HCT116 (cell line): ENCODE measurements at regions not wholly inside any gene's neighbourhood (a gene's known extent, or its start where the extent isn't known, plus 50 kb on each side); places are given as distances from the start of the nearest gene placed in this dataset.

Source experiments
- ATAC-seq: fragments of 200-7000 bp; cut with Tn5 transposase; 2 replicates; pipeline ENCODE4 v1.9.1; 2020; ENCODE audit warnings: mild to moderate bottlenecking, moderate library complexity
- BruUV-seq: library from RNA; stranded (reverse); fragments of 400-500 nt; replicated peaks from 2 replicates; lab custom pipeline; 2021; lab: Mats Ljungman, UMichigan
- CTCF ChIA-PET: fragments of 300-600 bp; sonication (Branson Sonifier 250); formaldehyde crosslinking; loops from one replicate; lab custom pipeline; 2021; ENCODE audit warnings: antibody characterized with exemption; lab: Charles Lee
- POLR2A ChIA-PET: fragments of 300-600, 350-600 bp; sonication (Branson Sonifier 250); formaldehyde crosslinking; loops from one replicate; lab custom pipeline; 2021; ENCODE audit warnings: antibody characterized with exemption; lab: Charles Lee
- RAD21 ChIA-PET, 2 experiments: fragments of 300-600 bp; sonication (Branson Sonifier 250); formaldehyde crosslinking; loops; one replicate each; lab custom pipeline; 2023; ENCODE audit warnings: low total read pairs in 2 of 2; ENCODE audit not compliant: uncharacterized antibody in 2 of 2, unreplicated experiment in 2 of 2, low non-redundant PET in 1 of 2; lab: Charles Lee
- DNase-seq: peaks from one replicate; pipeline ENCODE4 v3.0.0-alpha.2; 2010; ENCODE audit warnings: low read depth, low spot score
- H2AFZ ChIP-seq: fragments of 200-600 bp; shearing (Covaris generic), sonication (generic); 2 replicates; pipeline ENCODE4 v1.6.1; 2017; ENCODE audit warnings: low read depth, mixed run types, mixed read lengths, antibody characterized with exemption, low read length; ENCODE audit not compliant: poor library complexity, severe bottlenecking
- H3K27ac ChIP-seq: 2 replicates; pipeline ENCODE4 v1.5.1; 2012; ENCODE audit warnings: low read depth, low read length
- H3K27me3 ChIP-seq: fragments of 200-600 bp; sonication (generic); 2 replicates; pipeline ENCODE4 v1.6.1; 2016; ENCODE audit warnings: mixed run types, low read length, mixed read lengths; ENCODE audit not compliant: insufficient read depth
- H3K36me3 ChIP-seq, 2 experiments: fragments of 200-500 bp in 1 of 2; fragments of 200-600 bp in 1 of 2; sonication (Bioruptor generic) in 1 of 2; sonication (generic) in 1 of 2; 2 replicates each; pipeline versions ENCODE4 v1.5.1 to v1.6.1; 2014 to 2016; ENCODE audit warnings: low read length in 2 of 2, inconsistent platforms in 1 of 2, mixed read lengths in 1 of 2, mixed run types in 1 of 2; ENCODE audit not compliant: insufficient read depth in 2 of 2, control insufficient read depth in 1 of 2
- H3K4me1 ChIP-seq, 2 experiments: fragments of 200-600 bp in 1 of 2; sonication (generic) in 1 of 2; 2 replicates each; pipeline versions ENCODE4 v1.5.1 to v1.6.1; 2012 to 2017; ENCODE audit warnings: low read length in 2 of 2, inconsistent platforms in 1 of 2, mild to moderate bottlenecking in 1 of 2, mixed read lengths in 1 of 2, mixed run types in 1 of 2, moderate library complexity in 1 of 2; ENCODE audit not compliant: insufficient read depth in 2 of 2, control insufficient read depth in 1 of 2
- H3K4me2 ChIP-seq: fragments of 200-600 bp; sonication (generic); 2 replicates; pipeline ENCODE4 v1.6.1; 2017; ENCODE audit warnings: mixed run types, low read length, mixed read lengths
- H3K4me3 ChIP-seq, 2 experiments: fragments of 200-600 bp in 1 of 2; sonication (generic) in 1 of 2; replicated peaks in 1 of 2; 2 replicates each; pipeline ENCODE4 v1.5.1; 2011 to 2016; ENCODE audit warnings: low read length in 2 of 2, control low read depth in 1 of 2, low read depth in 1 of 2, mild to moderate bottlenecking in 1 of 2, mixed read lengths in 1 of 2, mixed run types in 1 of 2
- H3K79me2 ChIP-seq: fragments of 200-600 bp; sonication (generic); 2 replicates; pipeline ENCODE4 v1.6.1; 2017; ENCODE audit warnings: mild to moderate bottlenecking, mixed run types, low read length, moderate library complexity, mixed read lengths; ENCODE audit not compliant: insufficient read depth
- H3K9ac ChIP-seq: fragments of 200-600 bp; sonication (generic); 2 replicates; pipeline ENCODE4 v1.6.1; 2016; ENCODE audit warnings: low read length, mixed read lengths
- H3K9me2 ChIP-seq: fragments of 200-600 bp; sonication (generic), shearing (Covaris generic); 2 replicates; pipeline ENCODE4 v1.6.1; 2017; ENCODE audit warnings: mixed run types, mild to moderate bottlenecking, moderate library complexity; ENCODE audit not compliant: insufficient read depth
- H3K9me3 ChIP-seq, 2 experiments: fragments of 200-500 bp in 1 of 2; fragments of 200-600 bp in 1 of 2; sonication (Bioruptor generic) in 1 of 2; sonication (generic) in 1 of 2; 2 replicates each; pipeline ENCODE4 v1.6.1; 2014 to 2017; ENCODE audit warnings: low read length in 2 of 2, mixed read lengths in 2 of 2, inconsistent platforms in 1 of 2, low read depth in 1 of 2, mild to moderate bottlenecking in 1 of 2, mixed run types in 1 of 2, moderate library complexity in 1 of 2; ENCODE audit not compliant: control insufficient read depth in 1 of 2, insufficient read depth in 1 of 2
- H4K20me1 ChIP-seq: fragments of 200-600 bp; sonication (generic), shearing (Covaris generic); 2 replicates; pipeline ENCODE4 v1.6.1; 2017; ENCODE audit warnings: mixed run types, mild to moderate bottlenecking, moderate library complexity; ENCODE audit not compliant: insufficient read depth
- CBX3 ChIP-seq: IDR thresholded peaks from 2 replicates; pipeline ENCODE4 v1.6.1; 2012; ENCODE audit warnings: low read depth
- EGR1 ChIP-seq: IDR thresholded peaks from 2 replicates; pipeline ENCODE4 v1.6.1; 2012; ENCODE audit warnings: low read depth
- ELF1 ChIP-seq: IDR thresholded peaks from 2 replicates; pipeline ENCODE4 v1.6.1; 2012; ENCODE audit warnings: low read depth, borderline replicate concordance
- EZH2phosphoT487 ChIP-seq: fragments of 200-600 bp; IDR thresholded peaks from 2 replicates; pipeline ENCODE4 v1.6.1; 2018; ENCODE audit warnings: antibody characterized with exemption, borderline replicate concordance
- FOSL1 ChIP-seq: IDR thresholded peaks from 2 replicates; pipeline ENCODE4 v1.6.1; 2012; ENCODE audit warnings: low read depth
- JUND ChIP-seq: IDR thresholded peaks from 2 replicates; pipeline ENCODE4 v1.6.1; 2012
- POLR2A ChIP-seq: IDR thresholded peaks from 2 replicates; pipeline ENCODE4 v1.7.0; 2011; ENCODE audit warnings: borderline replicate concordance; ENCODE audit not compliant: insufficient read depth, insufficient read length; ENCODE audit errors: extremely low read depth
- POLR2AphosphoS5 ChIP-seq: IDR thresholded peaks from 2 replicates; pipeline ENCODE4 v1.6.1; 2011; ENCODE audit warnings: mild to moderate bottlenecking, low read depth, low read length, moderate library complexity
- RAD21 ChIP-seq: IDR thresholded peaks from 2 replicates; pipeline ENCODE4 v1.6.1; 2012; ENCODE audit warnings: low read depth, mild to moderate bottlenecking
- SIN3A ChIP-seq: IDR thresholded peaks from 2 replicates; pipeline ENCODE4 v1.6.1; 2012; ENCODE audit warnings: low read depth
- SP1 ChIP-seq: IDR thresholded peaks from 2 replicates; pipeline ENCODE4 v1.6.1; 2012; ENCODE audit warnings: low read depth
- TCF7L2 ChIP-seq: IDR thresholded peaks from 2 replicates; pipeline ENCODE4 v1.7.0; 2011; ENCODE audit warnings: borderline replicate concordance, inconsistent platforms; ENCODE audit not compliant: insufficient read depth, insufficient read length; ENCODE audit errors: extremely low read depth
- YY1 ChIP-seq: IDR thresholded peaks from 2 replicates; pipeline ENCODE4 v1.6.1; 2011; ENCODE audit warnings: low read length, low read depth, moderate library complexity, mild to moderate bottlenecking; ENCODE audit not compliant: insufficient replicate concordance; ENCODE audit errors: extremely low read depth
- ZBTB33 ChIP-seq: IDR thresholded peaks from 2 replicates; pipeline ENCODE4 v1.6.1; 2011; ENCODE audit warnings: mild to moderate bottlenecking, low read length, moderate library complexity; ENCODE audit not compliant: insufficient replicate concordance; ENCODE audit errors: extremely low read depth
- ZFX ChIP-seq: fragments of 450-650 bp; IDR thresholded peaks from 2 replicates; pipeline ENCODE4 v1.6.1; 2017
- ZNF274 ChIP-seq: fragments of 200-500 bp; sonication (Bioruptor generic); IDR thresholded peaks from 2 replicates; pipeline ENCODE4 v1.6.1; 2014; ENCODE audit warnings: mild to moderate bottlenecking, low read depth, low read length, inconsistent platforms
- intact Hi-C: fragments of 100-400 bp; cut with micrococcal nuclease; formaldehyde crosslinking; loops from 2 replicates; pipeline ENCODE4 v1.10.0; 2022
- TF ChIP-seq, protein P1 (sequence below): IDR thresholded peaks from 2 replicates; pipeline ENCODE4 v1.6.1; 2012

DNA sequence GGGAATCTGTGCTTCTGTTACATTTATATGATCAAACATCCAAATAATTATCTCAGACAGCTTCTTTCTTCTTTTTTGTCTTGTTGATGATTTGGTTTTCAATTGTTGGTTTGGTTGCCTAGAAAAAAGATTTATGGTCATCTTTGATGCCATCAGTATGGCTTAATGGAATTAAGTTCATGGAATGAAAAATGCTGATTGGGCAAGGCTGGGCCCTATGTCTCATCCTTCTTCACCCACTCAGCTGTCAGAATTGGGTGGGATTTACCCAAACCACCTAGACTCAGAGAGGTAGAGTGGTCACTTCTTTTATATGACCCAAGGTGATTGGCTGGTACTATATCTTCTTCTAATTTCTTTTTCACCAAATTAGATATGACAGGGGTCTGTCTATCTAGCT, 258.3 kb downstream of the DOK5 start:
- TF ChIP-seq SP1: no peak
- TF ChIP-seq YY1: no peak
- TF ChIP-seq RAD21: no peak
- no peak for TF ChIP-seq POLR2A
- TF ChIP-seq ZFX: no peak
- TF ChIP-seq SIN3A: no peak
- TF ChIP-seq ZNF274: no peak
- TF ChIP-seq CBX3: no peak
- TF ChIP-seq POLR2AphosphoS5: no peak
- no peak for TF ChIP-seq EGR1
- TF ChIP-seq JUND: no peak
- TF ChIP-seq TCF7L2: no peak
- no peak for TF ChIP-seq ZBTB33
- TF ChIP-seq, protein P1, sequence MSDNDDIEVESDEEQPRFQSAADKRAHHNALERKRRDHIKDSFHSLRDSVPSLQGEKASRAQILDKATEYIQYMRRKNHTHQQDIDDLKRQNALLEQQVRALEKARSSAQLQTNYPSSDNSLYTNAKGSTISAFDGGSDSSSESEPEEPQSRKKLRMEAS: no peak
- no peak for TF ChIP-seq ELF1
- TF ChIP-seq EZH2phosphoT487: no peak
- TF ChIP-seq FOSL1: no peak
- peaks cover 0 to 6% of the 10 kb centered on the region in 2 experiments; a peak in 1 of 4 replicates for H3K9me3 ChIP-seq
- H2AFZ ChIP-seq: no peak overlapping the region
- POLR2A ChIA-PET: no interaction called here
- no peaks in the 10 kb centered on the region for H3K36me3 ChIP-seq
- no peaks in the 10 kb centered on the region for H3K4me1 ChIP-seq
- H3K79me2 ChIP-seq: no peaks in the 10 kb centered on the region
- no peak overlapping the region for H3K4me2 ChIP-seq
- no peak overlapping the region for H3K4me3 ChIP-seq
- H3K9ac ChIP-seq: no peak overlapping the region
- ATAC-seq: no peak
- H3K27me3 ChIP-seq: no peaks in the 10 kb centered on the region
- CTCF ChIA-PET: no interaction called here
- H3K9me2 ChIP-seq: no peaks in the 10 kb centered on the region
- intact Hi-C loops: no loop called here
- BruUV-seq: no TSS peak
- RAD21 ChIA-PET: no interaction called here
- H4K20me1 ChIP-seq: no peaks in the 10 kb centered on the region
- no peak for DNase-seq
- no peak overlapping the region for H3K27ac ChIP-seq
